NCI-H446 treated with DMSO at 0.1 percent for 48 hours (cell line): ENCODE measurements at regions not wholly inside any gene's neighbourhood (a gene's known extent, or its start where the extent isn't known, plus 50 kb on each side); places are given as distances from the start of the nearest gene placed in this dataset.

Experiments
- DNase-seq: peaks from one replicate; lab custom pipeline; 2025; lab: John Stamatoyannopoulos, UW

GRCh38 chr4:162640152-162640551, 476.4 kb upstream of the FSTL5 start:
- DNase-seq = no peak

- DNase-seq = no peak
These were observed 470.6 kb upstream of the FSTL5 start for GRCh38 chr4:162634390-162634789.

DNA sequence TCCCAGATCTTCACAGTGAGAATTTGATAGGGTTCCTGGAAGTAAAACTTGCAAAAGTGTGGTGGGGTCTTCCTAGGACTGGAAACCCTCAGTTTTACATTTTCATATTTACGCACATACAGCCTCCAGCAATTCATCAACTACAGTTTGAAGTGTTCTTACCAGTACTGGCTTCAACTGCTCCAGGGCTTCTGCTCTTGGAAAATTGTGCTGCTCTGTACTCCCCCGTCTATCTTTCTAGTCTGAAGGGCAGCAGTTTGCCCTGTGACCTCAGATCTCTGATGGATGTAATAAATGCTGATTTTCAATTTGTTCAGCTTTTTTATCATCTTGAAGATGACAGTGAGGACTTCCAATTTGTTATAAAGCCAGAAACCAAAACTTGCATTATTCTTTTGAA, 458.9 kb upstream of the FSTL5 start:
- no peak for DNase-seq

DNA sequence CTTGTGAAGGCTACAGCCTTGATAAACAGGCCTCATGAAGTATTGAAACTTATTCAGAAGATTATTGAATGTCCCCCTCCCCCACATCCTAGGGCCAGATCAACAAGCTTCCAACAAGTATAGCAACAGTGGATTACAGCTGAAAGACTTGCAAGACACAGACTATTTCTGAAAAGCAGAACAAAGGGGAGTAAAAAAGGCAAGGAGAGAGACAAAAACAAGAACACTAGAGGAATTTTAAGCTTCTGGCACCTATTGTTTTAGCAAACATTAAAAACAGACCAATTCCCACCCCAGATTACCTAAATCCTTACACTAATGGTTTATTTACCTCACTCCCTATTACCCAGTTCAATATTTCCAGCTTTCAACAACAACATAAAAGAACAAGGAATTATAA, 446.3 kb upstream of the FSTL5 start:
- DNase-seq = no peak

DNA sequence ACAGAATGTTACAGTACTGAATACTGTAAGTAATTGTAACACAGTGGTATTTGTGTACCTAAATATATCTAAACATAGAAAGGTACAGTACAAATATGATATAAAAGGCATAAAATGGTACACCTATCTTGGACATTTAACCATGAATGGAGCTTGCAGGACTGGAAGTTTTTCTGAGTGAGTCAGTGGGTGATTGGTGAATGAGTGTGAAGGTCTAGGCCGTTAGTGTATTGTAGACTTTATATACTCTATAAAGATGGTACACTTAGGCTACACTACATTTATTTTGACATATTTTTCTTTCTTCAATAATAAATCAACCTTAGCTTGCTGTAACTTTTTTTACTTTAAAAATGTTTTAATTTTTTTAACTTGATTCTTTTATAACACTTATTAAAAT, 422.5 kb upstream of the FSTL5 start:
- no peak for DNase-seq

DNA sequence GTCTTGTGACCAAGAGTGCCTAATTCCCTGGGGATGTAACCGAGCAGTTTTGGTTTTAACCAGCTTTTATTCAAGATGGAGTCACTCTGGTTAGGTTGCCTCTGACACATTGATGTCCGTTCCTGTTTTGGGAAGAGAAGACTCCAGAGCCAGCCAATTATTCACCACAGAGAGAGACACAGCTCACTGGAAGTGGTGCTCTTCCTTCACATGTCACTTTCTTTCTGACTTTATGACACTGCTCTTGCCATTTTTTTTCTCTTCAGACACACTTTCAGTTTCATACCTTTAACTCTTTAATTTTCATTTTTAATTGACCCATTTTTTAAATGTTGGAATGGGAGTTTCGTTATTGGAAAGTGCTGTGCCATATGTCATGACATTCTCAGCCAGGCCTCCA, 418.4 kb upstream of the FSTL5 start:
- no peak for DNase-seq

DNA sequence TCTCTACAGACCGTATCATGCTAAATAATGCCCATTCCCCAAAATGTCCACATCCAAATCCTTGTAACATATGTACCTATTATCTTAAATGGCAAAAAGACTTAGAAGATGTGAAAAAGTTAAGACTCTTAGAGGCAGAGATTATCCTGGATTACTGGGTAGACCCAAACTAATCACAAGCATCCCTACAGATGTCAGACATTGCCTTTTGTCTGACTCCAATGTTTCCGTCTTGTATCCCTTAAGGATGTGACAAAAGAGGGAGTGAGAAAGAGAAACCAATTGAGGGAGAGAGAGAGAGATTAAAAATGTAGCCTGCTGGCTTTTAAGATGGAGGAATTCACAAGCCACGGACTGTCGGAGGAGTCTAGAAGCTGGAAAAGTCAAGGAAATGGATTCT, 401.9 kb upstream of the FSTL5 start:
- no peak for DNase-seq

- DNase-seq = no peak
These were observed 396.3 kb upstream of the FSTL5 start for GRCh38 chr4:162560073-162560472.

- no peak for DNase-seq
These were observed 393.8 kb upstream of the FSTL5 start for GRCh38 chr4:162557516-162558106.

GRCh38 chr4:162535121-162535520, 371.3 kb upstream of the FSTL5 start:
- no peak for DNase-seq

GRCh38 chr4:162523171-162523570, 359.4 kb upstream of the FSTL5 start:
- no peak for DNase-seq

GRCh38 chr4:162522724-162523123, 358.9 kb upstream of the FSTL5 start:
- no peak for DNase-seq

DNA sequence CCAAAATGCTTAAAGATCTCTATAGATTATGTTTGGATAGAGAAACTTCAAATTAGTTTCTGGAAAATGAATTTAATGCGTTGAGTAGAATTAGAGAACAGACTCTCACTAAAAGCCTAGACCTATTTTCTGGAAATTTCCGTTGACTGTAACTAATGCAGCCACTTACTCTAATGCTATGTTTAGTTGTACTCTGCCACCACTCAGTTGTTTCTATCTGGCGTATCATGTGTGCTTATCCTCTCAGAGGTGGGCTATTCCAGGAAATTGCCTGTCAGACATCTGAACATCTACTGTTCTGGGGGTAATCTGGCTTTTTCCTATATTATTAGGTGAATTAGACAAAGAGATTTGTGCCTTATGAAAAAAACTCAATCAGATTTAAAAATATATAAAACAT, 347.1 kb upstream of the FSTL5 start:
- no peak for DNase-seq

GRCh38 chr4:162510115-162510514, 346.3 kb upstream of the FSTL5 start:
- DNase-seq = no peak

DNA sequence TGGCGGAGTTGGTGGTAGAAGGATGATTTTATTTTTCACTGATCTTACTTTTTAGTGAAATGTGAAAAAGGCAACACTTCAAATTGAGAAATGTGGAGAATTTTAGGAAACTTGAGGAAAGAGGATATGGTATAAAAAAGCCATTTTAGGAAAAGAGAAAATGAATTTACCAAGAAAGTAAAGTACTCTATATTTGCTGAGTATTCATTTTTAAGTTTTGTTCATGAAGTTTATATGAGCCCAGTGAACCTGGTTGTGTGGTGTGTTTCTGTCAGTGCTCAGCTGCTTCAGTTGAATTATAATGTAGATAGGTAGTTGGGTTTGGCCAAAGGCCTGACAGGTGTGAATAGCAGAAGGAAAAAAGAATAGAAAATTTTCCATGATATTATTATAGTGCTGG, 345.5 kb upstream of the FSTL5 start:
- DNase-seq = no peak

DNA sequence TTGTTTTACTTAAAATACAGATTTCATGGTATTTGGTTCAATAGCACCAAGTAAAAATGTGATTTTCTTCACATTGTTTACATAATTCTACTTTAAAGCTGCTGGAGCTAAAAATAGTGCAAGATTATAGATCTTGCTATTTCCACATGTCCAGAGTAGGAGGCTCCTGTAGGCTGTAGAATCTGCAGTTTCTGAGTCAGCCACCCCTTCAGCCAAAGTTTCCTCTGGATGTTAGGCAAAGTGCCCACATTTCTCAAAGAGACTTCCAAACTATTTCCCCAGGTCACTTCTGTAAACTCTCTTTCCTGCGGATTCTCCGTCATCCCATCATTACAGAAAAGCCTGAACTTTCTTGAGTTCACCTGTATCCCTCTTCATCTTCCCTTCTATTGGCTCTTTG, 342.5 kb upstream of the FSTL5 start:
- no peak for DNase-seq

DNA sequence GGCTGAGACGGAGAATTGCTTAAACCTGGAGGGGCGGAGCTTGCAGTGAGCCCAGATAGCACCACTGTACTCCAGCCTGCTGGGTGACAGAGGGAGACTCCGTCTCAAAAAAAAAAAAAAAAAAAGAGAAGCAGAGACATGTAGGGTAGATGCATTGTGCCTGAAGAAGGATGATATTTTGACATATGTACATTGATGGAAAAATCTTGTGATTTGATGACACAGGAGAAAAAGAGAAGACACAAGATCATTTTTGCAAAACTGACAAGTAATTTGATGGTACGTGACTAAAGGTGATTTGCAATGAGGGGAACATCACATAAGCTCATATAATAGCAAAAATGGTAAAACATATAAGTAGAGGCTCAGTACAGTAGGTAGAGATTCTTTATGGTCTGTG, 340.1 kb upstream of the FSTL5 start:
- no peak for DNase-seq

DNA sequence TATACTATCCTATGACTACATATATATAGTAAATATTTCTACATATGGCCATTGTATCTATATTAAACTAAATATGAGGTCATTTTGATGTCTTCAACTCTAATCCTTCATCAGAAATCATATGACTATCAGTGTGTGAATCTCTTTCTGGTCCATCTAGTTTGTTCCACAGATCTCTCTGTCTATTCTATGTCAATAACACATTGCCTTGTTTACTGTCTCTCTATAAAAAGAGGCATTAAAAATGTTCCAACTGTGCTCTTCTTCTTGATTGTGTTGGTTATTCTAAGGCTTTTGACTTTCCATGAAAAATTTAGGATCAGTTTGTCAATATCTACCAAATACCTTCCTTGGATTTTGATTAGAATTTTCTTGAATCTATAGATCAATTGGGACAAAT, 338.3 kb upstream of the FSTL5 start:
- no peak for DNase-seq

DNA sequence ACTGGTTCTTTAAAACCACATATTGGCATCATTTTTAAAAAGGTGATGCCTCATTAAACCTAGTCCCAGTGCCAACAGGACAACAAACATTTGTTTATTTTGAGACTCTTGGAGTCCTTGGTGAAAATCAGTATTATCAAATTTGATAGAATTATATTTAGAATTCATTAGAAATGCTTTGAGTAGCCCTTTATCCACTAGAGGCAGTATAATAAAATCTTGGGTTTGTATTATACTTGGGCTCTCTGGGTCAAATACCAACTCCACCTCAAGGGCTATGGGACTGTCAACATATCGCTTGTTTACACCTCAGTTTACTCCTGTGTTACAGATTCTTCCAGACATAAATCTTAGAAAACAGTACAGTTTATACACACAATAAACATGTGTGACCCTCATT, 335.7 kb upstream of the FSTL5 start:
- DNase-seq = no peak

DNA sequence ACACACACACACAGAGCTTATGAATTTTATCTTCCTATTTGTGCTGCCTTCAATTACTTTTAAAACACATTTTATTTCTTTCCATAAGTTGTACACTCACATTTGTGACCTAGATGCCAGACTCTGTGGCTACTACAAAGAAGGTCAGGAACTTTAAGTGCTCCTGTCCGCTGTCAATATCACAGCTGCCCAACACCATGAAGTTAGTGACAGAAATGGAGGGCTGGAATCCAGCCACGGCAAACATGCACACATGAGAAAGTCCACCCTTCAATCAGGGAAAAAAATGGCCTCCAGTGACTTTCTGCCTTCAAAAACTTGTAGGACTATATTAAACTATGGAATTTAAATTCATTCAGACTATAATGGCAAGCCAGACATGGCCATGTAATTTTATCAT, 334.4 kb upstream of the FSTL5 start:
- DNase-seq = no peak

DNA sequence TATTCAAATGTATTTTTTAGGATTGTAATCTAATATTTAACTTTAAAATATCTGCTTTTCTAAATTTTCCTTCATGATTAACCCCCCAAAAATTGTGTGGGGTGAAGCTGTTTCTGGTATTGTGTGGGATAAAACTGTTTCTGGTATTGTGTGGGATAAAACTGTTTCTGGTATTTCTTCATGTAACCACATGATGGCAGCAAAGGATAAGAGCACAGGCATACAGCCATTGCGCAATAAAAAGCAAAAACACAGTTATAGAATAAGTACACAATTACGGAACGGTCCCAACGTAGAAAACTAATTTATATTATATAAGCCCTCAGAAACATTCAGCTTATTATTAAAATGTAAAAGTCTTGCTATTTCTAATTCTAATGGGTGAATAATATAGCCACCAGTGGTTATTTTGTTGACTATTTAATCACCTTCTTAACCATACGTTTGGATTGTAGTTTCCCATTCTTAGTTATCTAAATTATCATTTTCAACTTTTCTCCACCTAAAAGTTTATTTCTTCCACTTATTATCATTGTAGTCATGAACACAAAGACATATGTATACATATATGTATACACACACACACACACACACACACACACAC, 333.9 kb upstream of the FSTL5 start:
- DNase-seq = peak; percentile 21

GRCh38 chr4:162494935-162495334, 331.1 kb upstream of the FSTL5 start:
- no peak for DNase-seq

DNA sequence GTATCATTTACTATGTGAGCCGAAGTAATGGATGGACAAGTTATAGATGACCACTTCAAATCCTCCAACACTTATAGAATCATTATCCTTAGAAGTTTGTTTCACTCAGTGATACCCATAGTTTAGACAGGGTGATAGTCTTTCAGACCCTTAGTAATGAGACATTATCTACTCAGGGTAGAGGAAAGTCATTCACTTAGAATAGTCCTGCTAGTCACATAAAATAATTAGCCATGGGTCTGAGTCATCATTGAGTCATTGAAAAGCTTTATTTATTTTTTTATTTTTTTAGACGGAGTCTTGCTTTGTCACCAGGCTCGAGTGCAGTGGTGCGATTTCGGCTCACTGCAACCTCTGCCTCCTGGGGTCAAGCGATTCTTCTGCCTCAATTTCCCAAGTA, 321.7 kb upstream of the FSTL5 start:
- no peak for DNase-seq

DNA sequence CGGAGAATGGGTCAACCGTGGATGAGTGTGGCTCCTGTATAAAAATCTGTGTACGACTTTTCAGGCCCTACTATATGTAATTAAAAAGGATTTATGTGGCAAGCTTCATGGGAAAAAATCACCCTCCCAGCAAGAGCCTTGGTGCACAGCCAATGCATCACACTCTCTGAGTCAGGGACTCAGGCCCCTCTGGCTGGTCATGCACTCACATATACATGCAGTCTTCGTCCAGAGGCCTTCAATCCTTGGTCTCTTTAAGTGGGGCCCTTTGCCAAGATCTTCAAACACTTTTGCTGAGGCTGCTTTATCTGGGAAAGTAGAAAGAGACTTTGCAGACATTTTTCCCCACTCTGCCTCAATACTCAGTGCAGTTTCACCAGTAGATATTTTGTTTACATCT, 311.4 kb upstream of the FSTL5 start:
- no peak for DNase-seq

GRCh38 chr4:162469977-162470376, 306.2 kb upstream of the FSTL5 start:
- no peak for DNase-seq
